MM.1S (cell line): ENCODE measurements at regions not wholly inside any gene's neighbourhood (a gene's known extent, or its start where the extent isn't known, plus 50 kb on each side); places are given as distances from the start of the nearest gene placed in this dataset.
"Not testable (repeated sequence)": the region's sequence is repeated elsewhere in the genome, so short reads cannot be mapped to it uniquely, and the experiment has no call there.

Source experiments
- DNase-seq: peaks from one replicate; pipeline ENCODE4 v3.0.0-alpha.2; 2015
- H2AFZ ChIP-seq: fragments of 300-600 bp; sonication (generic); 2 replicates; pipeline ENCODE4 v1.6.0; 2016; ENCODE audit warnings: antibody characterized with exemption, low read length
- H3F3A ChIP-seq: fragments of 300-600 bp; sonication (generic); 2 replicates; pipeline ENCODE4 v1.6.1; 2016; ENCODE audit warnings: mild to moderate bottlenecking, antibody characterized with exemption, low read length, moderate library complexity, mixed read lengths; ENCODE audit not compliant: insufficient read depth
- H3K27ac ChIP-seq: fragments of 300-600 bp; sonication (generic); 2 replicates; pipeline ENCODE4 v1.5.1; 2016; ENCODE audit warnings: mild to moderate bottlenecking, low read length
- H3K27me3 ChIP-seq: fragments of 300-600 bp; sonication (generic); replicated peaks from 2 replicates; pipeline ENCODE4 v1.6.0; 2016; ENCODE audit warnings: low read length; ENCODE audit not compliant: insufficient read depth
- H3K36me3 ChIP-seq: fragments of 300-600 bp; sonication (generic); replicated peaks from 2 replicates; pipeline ENCODE4 v1.6.1; 2016; ENCODE audit warnings: mild to moderate bottlenecking, low read length, mixed read lengths; ENCODE audit not compliant: insufficient read depth
- H3K4me1 ChIP-seq: fragments of 300-600 bp; sonication (generic); 2 replicates; pipeline ENCODE4 v1.6.1; 2016; ENCODE audit warnings: low read length, mixed read lengths
- H3K4me2 ChIP-seq: fragments of 300-600 bp; sonication (generic); 2 replicates; pipeline ENCODE4 v1.6.0; 2016; ENCODE audit warnings: low read depth, low read length
- H3K4me3 ChIP-seq: fragments of 300-600 bp; sonication (generic); 2 replicates; pipeline ENCODE4 v1.5.1; 2016; ENCODE audit warnings: low read length, mixed read lengths
- H3K79me2 ChIP-seq: fragments of 300-600 bp; sonication (generic); 2 replicates; pipeline ENCODE4 v1.6.1; 2016; ENCODE audit warnings: mixed run types, low read length, mixed read lengths
- H3K9ac ChIP-seq: fragments of 300-600 bp; sonication (generic); 2 replicates; pipeline ENCODE4 v1.6.1; 2016; ENCODE audit warnings: low read length, mixed read lengths
- H3K9me2 ChIP-seq: fragments of 300-600 bp; sonication (generic); replicated peaks from 2 replicates; pipeline ENCODE4 v1.6.1; 2016; ENCODE audit warnings: mild to moderate bottlenecking, low read length, mixed read lengths; ENCODE audit not compliant: insufficient read depth
- H3K9me3 ChIP-seq: fragments of 300-600 bp; sonication (generic); replicated peaks from 2 replicates; pipeline ENCODE4 v1.6.1; 2016; ENCODE audit warnings: mild to moderate bottlenecking, low read length, mixed read lengths; ENCODE audit not compliant: insufficient read depth
- H4K20me1 ChIP-seq: fragments of 300-600 bp; sonication (generic); 2 replicates; pipeline ENCODE4 v1.6.1; 2016; ENCODE audit warnings: mild to moderate bottlenecking, low read length, moderate library complexity, mixed read lengths; ENCODE audit not compliant: insufficient read depth
- CTCF ChIP-seq: fragments of 300-600 bp; sonication (generic); IDR thresholded peaks from 2 replicates; pipeline ENCODE4 v1.5.1; 2016; ENCODE audit warnings: antibody characterized with exemption, low read length, mixed read lengths
- EZH2 ChIP-seq: fragments of 300-600 bp; sonication (generic); optimal IDR thresholded peaks from 2 replicates; pipeline ENCODE3; 2017; ENCODE audit warnings: low read depth, mild to moderate bottlenecking, antibody characterized with exemption, low read length, mixed read lengths
- EZH2phosphoT487 ChIP-seq: fragments of 300-600 bp; sonication (generic); IDR thresholded peaks from 2 replicates; pipeline ENCODE4 v1.6.1; 2018; ENCODE audit warnings: antibody characterized with exemption, low read length

DNA sequence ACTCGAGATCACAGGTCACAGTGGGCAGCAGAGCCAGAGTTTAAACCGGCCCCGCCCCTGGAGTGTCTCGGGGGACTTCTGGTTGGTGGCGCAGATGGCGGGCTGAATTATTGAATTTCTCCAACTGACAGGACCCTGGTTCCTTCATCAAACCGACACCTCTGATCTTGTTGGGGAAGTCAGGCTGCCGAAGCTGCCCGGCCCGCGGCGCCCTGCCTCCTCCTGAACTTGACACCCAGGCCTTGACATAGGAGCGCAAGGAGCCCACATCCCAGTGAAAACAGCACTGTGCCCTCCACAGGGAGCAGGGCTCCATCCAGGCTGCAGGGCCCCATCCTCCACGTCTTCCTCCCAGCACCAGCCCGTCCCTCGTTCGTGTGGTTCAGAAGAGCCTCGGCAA, 105.2 kb downstream of the OLFM1 start:
- Histone ChIP-seq H3K9me3 (no peaks in the 10 kb centered on the region), H3K9me2 (no peaks in the 10 kb centered on the region)

GRCh38 chr9:135195975-135196374, 108.5 kb downstream of the OLFM1 start:
- H3K27ac ChIP-seq, DNase-seq, H3K4me3 ChIP-seq, H3K79me2 ChIP-seq, H3K4me2 ChIP-seq, H2AFZ ChIP-seq, H4K20me1 ChIP-seq, H3K9ac ChIP-seq, H3K9me2 ChIP-seq, H3F3A ChIP-seq, H3K9me3 ChIP-seq, H3K4me1 ChIP-seq, H3K36me3 ChIP-seq: not testable (repeated sequence)
- peaks cover 70% of the 10 kb centered on the region for H3K27me3 ChIP-seq

More for the DNA sequence above, 105.2 kb downstream of the OLFM1 start:
- Histone ChIP-seq H3K27ac (no peak overlapping the region), H3K27me3 (peaks cover 59% of the 10 kb centered on the region), H4K20me1 (no peaks in the 10 kb centered on the region), H2AFZ (no peak overlapping the region), H3F3A (no peaks in the 10 kb centered on the region), H3K4me3 (no peak overlapping the region), H3K4me2 (no peak overlapping the region), H3K9ac (no peak overlapping the region), H3K4me1 (no peaks in the 10 kb centered on the region), H3K36me3 (no peaks in the 10 kb centered on the region), H3K79me2 (no peaks in the 10 kb centered on the region)
- TF ChIP-seq CTCF (no peak), EZH2phosphoT487 (no peak), EZH2 (no peak)
- no peak for DNase-seq

- no peak for DNase-seq
- H3K36me3 ChIP-seq = no peaks in the 10 kb centered on the region
- H3F3A ChIP-seq = no peaks in the 10 kb centered on the region
- H2AFZ ChIP-seq = no peak overlapping the region
- H3K4me1 ChIP-seq = no peaks in the 10 kb centered on the region
- no peaks in the 10 kb centered on the region for H3K9me3 ChIP-seq
- H4K20me1 ChIP-seq = no peaks in the 10 kb centered on the region
- H3K27ac ChIP-seq = no peak overlapping the region
- H3K27me3 ChIP-seq = peaks cover 71% of the 10 kb centered on the region
- no peak overlapping the region for H3K4me2 ChIP-seq
- TF ChIP-seq EZH2phosphoT487 (no peak), EZH2 (no peak), CTCF (no peak)
- H3K9ac ChIP-seq = no peak overlapping the region
- no peak overlapping the region for H3K4me3 ChIP-seq
- no peaks in the 10 kb centered on the region for H3K79me2 ChIP-seq
- no peaks in the 10 kb centered on the region for H3K9me2 ChIP-seq
These were observed 109.0 kb downstream of the OLFM1 start for GRCh38 chr9:135196474-135196873.

DNA sequence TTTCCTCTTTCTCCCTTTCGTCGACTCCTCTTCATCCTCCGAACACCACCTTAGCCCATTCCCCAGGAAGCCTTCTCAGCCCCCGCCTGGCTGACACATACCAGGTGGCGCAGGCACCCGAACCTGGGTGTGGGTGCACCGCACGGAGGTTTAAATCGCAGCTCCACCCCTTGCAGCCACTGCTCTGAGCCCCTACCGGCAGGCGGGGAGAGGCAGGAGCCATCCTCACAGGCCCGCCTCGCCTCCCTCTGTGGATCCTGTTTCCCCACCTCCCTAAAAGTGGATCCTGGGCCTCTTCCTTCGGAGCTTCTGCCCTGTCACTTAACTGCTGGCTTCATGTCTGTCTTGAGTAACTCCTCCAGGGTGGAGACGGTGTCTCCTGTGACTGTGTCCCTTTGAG, 110.7 kb downstream of the OLFM1 start:
- Histone ChIP-seq H2AFZ (no peak overlapping the region), H3K79me2 (no peaks in the 10 kb centered on the region), H3K4me2 (no peak overlapping the region), H3K4me1 (no peaks in the 10 kb centered on the region), H4K20me1 (no peaks in the 10 kb centered on the region), H3K9ac (no peak overlapping the region), H3K27me3 (peaks cover 77% of the 10 kb centered on the region), H3K27ac (no peak overlapping the region), H3K36me3 (no peaks in the 10 kb centered on the region), H3K9me3 (no peaks in the 10 kb centered on the region), H3K4me3 (no peak overlapping the region), H3K9me2 (no peaks in the 10 kb centered on the region), H3F3A (no peaks in the 10 kb centered on the region)
- TF ChIP-seq CTCF = no peak
- TF ChIP-seq EZH2 = no peak
- no peak for TF ChIP-seq EZH2phosphoT487
- no peak for DNase-seq
